ENCODE measurements at regions not wholly inside any gene's neighbourhood (a gene's known extent, or its start where the extent isn't known, plus 50 kb on each side); places are given as distances from the start of the nearest gene placed in this dataset.
"Not testable (repeated sequence)": the region's sequence is repeated elsewhere in the genome, so short reads cannot be mapped to it uniquely, and the experiment has no call there.

GRCh38 chr17:70369391-70369790, 200.1 kb downstream of the KCNJ2 start:
- DNase-seq (ENCODE audit: low read depth in 4 of 4, low spot score in 2 of 4), result no peak

- no peak for DNase-seq (ENCODE audit: low read depth in 4 of 4, low spot score in 2 of 4)
Observed at GRCh38 chr17:70370816-70371215, 201.5 kb downstream of the KCNJ2 start.

- no peak for DNase-seq (ENCODE audit: low read depth in 4 of 4, low spot score in 2 of 4)
Observed at GRCh38 chr17:70373369-70373768, 204.0 kb downstream of the KCNJ2 start.

GRCh38 chr17:70374496-70374895, 205.2 kb downstream of the KCNJ2 start:
- DNase-seq (ENCODE audit: low read depth in 4 of 4, low spot score in 2 of 4), result no peak

GRCh38 chr17:70375406-70375805, 206.1 kb downstream of the KCNJ2 start:
- no peak for DNase-seq (ENCODE audit: low read depth in 4 of 4, low spot score in 2 of 4)

- no peak for DNase-seq (ENCODE audit: low read depth in 4 of 4, low spot score in 2 of 4)
Observed at GRCh38 chr17:70375813-70376770, 206.8 kb downstream of the KCNJ2 start.

- no peak for DNase-seq (ENCODE audit: low read depth in 4 of 4, low spot score in 2 of 4)
Observed at GRCh38 chr17:70377654-70378053, 208.3 kb downstream of the KCNJ2 start.

GRCh38 chr17:70378076-70378475, 208.7 kb downstream of the KCNJ2 start:
- DNase-seq (ENCODE audit: low read depth in 4 of 4, low spot score in 2 of 4), result no peak

GRCh38 chr17:70379945-70380344, 210.6 kb downstream of the KCNJ2 start:
- DNase-seq (ENCODE audit: low read depth in 4 of 4, low spot score in 2 of 4), result no peak

- DNase-seq (ENCODE audit: low read depth in 4 of 4, low spot score in 2 of 4), result not testable (repeated sequence)
Observed at GRCh38 chr17:70381916-70382315, 212.6 kb downstream of the KCNJ2 start.

- no peak for DNase-seq (ENCODE audit: low read depth in 4 of 4, low spot score in 2 of 4)
Observed at GRCh38 chr17:70388326-70388725, 219.0 kb downstream of the KCNJ2 start.

- not testable (repeated sequence) for DNase-seq (ENCODE audit: low read depth in 4 of 4, low spot score in 2 of 4)
Observed at GRCh38 chr17:70389232-70389757, 220.0 kb downstream of the KCNJ2 start.

- no peak for DNase-seq (ENCODE audit: low read depth in 4 of 4, low spot score in 2 of 4)
Observed at GRCh38 chr17:70390049-70390448, 220.7 kb downstream of the KCNJ2 start.

GRCh38 chr17:70394473-70395232, 225.3 kb downstream of the KCNJ2 start:
- DNase-seq (ENCODE audit: low read depth in 4 of 4, low spot score in 2 of 4), result no peak

- no peak for DNase-seq (ENCODE audit: low read depth in 4 of 4, low spot score in 2 of 4)
Observed at GRCh38 chr17:70405492-70406220, 236.3 kb downstream of the KCNJ2 start.

GRCh38 chr17:70407506-70407905, 238.2 kb downstream of the KCNJ2 start:
- DNase-seq (ENCODE audit: low read depth in 4 of 4, low spot score in 2 of 4), result no peak

- no peak for DNase-seq (ENCODE audit: low read depth in 4 of 4, low spot score in 2 of 4)
Observed at GRCh38 chr17:70408768-70409167, 239.4 kb downstream of the KCNJ2 start.

- DNase-seq (ENCODE audit: low read depth in 4 of 4, low spot score in 2 of 4), result no peak
Observed at GRCh38 chr17:70414300-70414699, 245.0 kb downstream of the KCNJ2 start.

GRCh38 chr17:70420861-70421445, 251.6 kb downstream of the KCNJ2 start:
- no peak for DNase-seq (ENCODE audit: low read depth in 4 of 4, low spot score in 2 of 4)

GRCh38 chr17:70422862-70423261, 253.5 kb downstream of the KCNJ2 start:
- DNase-seq (ENCODE audit: low read depth in 4 of 4, low spot score in 2 of 4), result no peak
